H1 (cell line): ENCODE measurements at regions not wholly inside any gene's neighbourhood (a gene's known extent, or its start where the extent isn't known, plus 50 kb on each side); places are given as distances from the start of the nearest gene placed in this dataset.

Experiments used
- CTCF ChIA-PET: fragments of 300-600 bp; sonication (Branson Sonifier 250); formaldehyde crosslinking; loops from one replicate; lab custom pipeline; 2021; ENCODE audit not compliant: partially characterized antibody; lab: Charles Lee
- POLR2A ChIA-PET: fragments of 300-600 bp; sonication (Branson Sonifier 250); formaldehyde crosslinking; loops from one replicate; lab custom pipeline; 2021; ENCODE audit warnings: inconsistent platforms; ENCODE audit not compliant: partially characterized antibody; lab: Charles Lee
- DNase-seq, 2 experiments: peaks; one replicate each; pipeline versions ENCODE4 v3.0.0 to v3.0.0-alpha.2; 2010 to 2022; ENCODE audit warnings: low spot score in 2 of 2, low read depth in 1 of 2, mixed read lengths in 1 of 2
- FAIRE-seq: peaks from 2 replicates; lab custom pipeline; 2011; peaks lifted over from hg19 to GRCh38; lab: Jason Lieb, UNC
- H2AFZ ChIP-seq: 2 replicates; pipeline ENCODE4 v1.8.1; 2012; ENCODE audit warnings: low read length, inconsistent platforms
- H2AK5ac ChIP-seq: 2 replicates; pipeline ENCODE4 v1.6.1; 2013; ENCODE audit warnings: low read depth, low read length
- H2BK120ac ChIP-seq: replicated peaks from 2 replicates; pipeline ENCODE3; 2013; ENCODE audit warnings: low read depth, low read length, inconsistent platforms
- H2BK12ac ChIP-seq: 2 replicates; pipeline ENCODE4 v1.6.1; 2013; ENCODE audit warnings: low read depth, low read length
- H2BK15ac ChIP-seq: 2 replicates; pipeline ENCODE4 v1.6.1; 2013; ENCODE audit warnings: low read length
- H2BK20ac ChIP-seq: 2 replicates; pipeline ENCODE4 v1.6.1; 2013; ENCODE audit warnings: low read length
- H2BK5ac ChIP-seq: 2 replicates; pipeline ENCODE4 v1.6.1; 2013; ENCODE audit warnings: low read depth, low read length
- H3K14ac ChIP-seq: 2 replicates; pipeline ENCODE4 v1.6.1; 2013; ENCODE audit warnings: inconsistent platforms; ENCODE audit not compliant: insufficient read length
- H3K18ac ChIP-seq: 2 replicates; pipeline ENCODE4 v1.6.1; 2013; ENCODE audit warnings: low read length; ENCODE audit errors: extremely low read depth
- H3K23ac ChIP-seq: 2 replicates; pipeline ENCODE4 v1.6.1; 2013; ENCODE audit warnings: inconsistent platforms; ENCODE audit not compliant: insufficient read length
- H3K23me2 ChIP-seq: 2 replicates; pipeline ENCODE4 v1.6.1; 2013; ENCODE audit warnings: low read depth, low read length
- H3K27ac ChIP-seq: 2 replicates; pipeline ENCODE4 v1.6.1; 2011; ENCODE audit warnings: low read depth, low read length, inconsistent platforms
- H3K27me3 ChIP-seq, 4 experiments: replicated peaks in 1 of 4; 1 replicate in 1 of 4; 2 replicates in 3 of 4; pipeline versions ENCODE4 v1.6.1 to v1.8.1; 2011 to 2013; ENCODE audit warnings: low read length in 3 of 4, mild to moderate bottlenecking in 3 of 4, inconsistent platforms in 2 of 4, mixed read lengths in 2 of 4, moderate library complexity in 1 of 4; ENCODE audit not compliant: control insufficient read depth in 3 of 4, insufficient read depth in 3 of 4; ENCODE audit errors: extremely low read depth in 1 of 4
- H3K36me3 ChIP-seq, 4 experiments: 2 replicates each; pipeline versions ENCODE4 v1.6.1 to v1.8.1; 2011 to 2013; ENCODE audit warnings: mild to moderate bottlenecking in 4 of 4, low read length in 3 of 4, moderate library complexity in 2 of 4, control low read depth in 1 of 4, inconsistent platforms in 1 of 4; ENCODE audit not compliant: insufficient read depth in 4 of 4, control insufficient read depth in 2 of 4
- H3K4ac ChIP-seq: replicated peaks from 2 replicates; pipeline ENCODE3; 2013; ENCODE audit warnings: low read length, low read depth, mixed read lengths, inconsistent platforms; ENCODE audit not compliant: insufficient read length
- H3K4me1 ChIP-seq, 4 experiments: replicated peaks in 1 of 4; 1 replicate in 1 of 4; 2 replicates in 3 of 4; pipeline versions ENCODE4 v1.6.1 to v1.8.1; 2011 to 2013; ENCODE audit warnings: low read length in 3 of 4, inconsistent platforms in 2 of 4, mixed read lengths in 1 of 4; ENCODE audit not compliant: insufficient read depth in 4 of 4, control insufficient read depth in 3 of 4
- H3K4me2 ChIP-seq, 2 experiments: 2 replicates each; pipeline versions ENCODE4 v1.6.1 to v1.8.1; 2011 to 2013; ENCODE audit warnings: low read depth in 2 of 2, low read length in 2 of 2, control low read depth in 1 of 2, inconsistent platforms in 1 of 2, mild to moderate bottlenecking in 1 of 2; ENCODE audit not compliant: insufficient read depth in 1 of 2
- H3K4me3 ChIP-seq, 4 experiments: fragments of 200-600, 300-600 bp in 1 of 4; sonication (generic), shearing (Covaris generic), sonication (Bioruptor Twin) in 1 of 4; 2 replicates each; pipeline versions ENCODE4 v1.5.1 to v1.8.1; 2011 to 2016; ENCODE audit warnings: low read length in 4 of 4, low read depth in 3 of 4, control low read depth in 2 of 4, inconsistent platforms in 2 of 4, mild to moderate bottlenecking in 2 of 4, mixed read lengths in 1 of 4, moderate library complexity in 1 of 4; ENCODE audit not compliant: insufficient read depth in 2 of 4; ENCODE audit errors: extremely low read depth in 1 of 4
- H3K56ac ChIP-seq: replicated peaks from 2 replicates; pipeline ENCODE3; 2013; ENCODE audit warnings: low read depth, mild to moderate bottlenecking, mixed read lengths, low read length, inconsistent platforms; ENCODE audit not compliant: insufficient read length
- H3K79me1 ChIP-seq: 2 replicates; pipeline ENCODE4 v1.6.1; 2013; ENCODE audit warnings: low read depth, low read length, control low read depth
- H3K79me2 ChIP-seq, 2 experiments: 2 replicates each; pipeline versions ENCODE4 v1.6.1 to v1.8.1; 2012 to 2013; ENCODE audit warnings: low read length in 2 of 2, mild to moderate bottlenecking in 2 of 2, inconsistent platforms in 1 of 2; ENCODE audit not compliant: insufficient read depth in 2 of 2, control insufficient read depth in 1 of 2
- H3K9ac ChIP-seq, 4 experiments: replicated peaks in 1 of 4; 1 replicate in 1 of 4; 2 replicates in 3 of 4; pipeline versions ENCODE4 v1.6.1 to v1.8.1; 2011 to 2013; ENCODE audit warnings: low read depth in 3 of 4, low read length in 3 of 4, control low read depth in 2 of 4, mild to moderate bottlenecking in 2 of 4, moderate library complexity in 2 of 4, inconsistent platforms in 1 of 4; ENCODE audit errors: extremely low read depth in 1 of 4
- H3K9me3 ChIP-seq, 2 experiments: 2 replicates each; pipeline versions ENCODE4 v1.6.1 to v1.8.1; 2012 to 2013; ENCODE audit warnings: mild to moderate bottlenecking in 2 of 2, moderate library complexity in 2 of 2, control low read depth in 1 of 2, inconsistent platforms in 1 of 2, low read depth in 1 of 2, low read length in 1 of 2, mixed read lengths in 1 of 2; ENCODE audit not compliant: insufficient read depth in 2 of 2
- H4K20me1 ChIP-seq, 2 experiments: replicated peaks in 1 of 2; 2 replicates each; pipeline versions ENCODE3 to v1.8.1; 2011 to 2013; ENCODE audit warnings: inconsistent platforms in 2 of 2, low read length in 2 of 2, mild to moderate bottlenecking in 1 of 2; ENCODE audit not compliant: insufficient read depth in 2 of 2, control insufficient read depth in 1 of 2
- H4K5ac ChIP-seq: 2 replicates; pipeline ENCODE4 v1.6.1; 2013; ENCODE audit warnings: low read length, low read depth, mixed read lengths, inconsistent platforms; ENCODE audit not compliant: insufficient read length
- H4K8ac ChIP-seq: 2 replicates; pipeline ENCODE4 v1.8.0; 2013; ENCODE audit warnings: mild to moderate bottlenecking, moderate library complexity, low read length, inconsistent platforms; ENCODE audit not compliant: insufficient read depth; ENCODE audit errors: extremely low read depth
- H4K91ac ChIP-seq: replicated peaks from 2 replicates; pipeline ENCODE3; 2013; ENCODE audit warnings: low read length, mixed read lengths, inconsistent platforms; ENCODE audit not compliant: insufficient read length
- BCL11A ChIP-seq, 2 experiments: IDR thresholded peaks; one replicate each; pipeline ENCODE4 v1.6.1; 2011; ENCODE audit warnings: low read depth in 2 of 2, low read length in 2 of 2, mild to moderate bottlenecking in 2 of 2
- E2F6 ChIP-seq: IDR thresholded peaks from 2 replicates; pipeline ENCODE4 v1.6.1; 2012; ENCODE audit warnings: inconsistent platforms
- EGR1 ChIP-seq: IDR thresholded peaks from 2 replicates; pipeline ENCODE4 v1.6.1; 2011; ENCODE audit warnings: low read depth, low read length, borderline replicate concordance
- FOSL1 ChIP-seq: IDR thresholded peaks from 2 replicates; pipeline ENCODE4 v1.6.1; 2011; ENCODE audit warnings: mild to moderate bottlenecking, low read depth, low read length, moderate library complexity; ENCODE audit not compliant: insufficient read depth
- GTF2F1 ChIP-seq: IDR thresholded peaks from 2 replicates; pipeline ENCODE4 v1.6.1; 2012; ENCODE audit warnings: low read depth, low read length, improper control_type of control experiment, borderline replicate concordance
- KDM1A ChIP-seq: fragments of 200-600, 300-600 bp; sonication (generic); IDR thresholded peaks from 2 replicates; pipeline ENCODE4 v1.7.1; 2016; ENCODE audit warnings: mild to moderate bottlenecking, low read length, borderline replicate concordance
- MAFK ChIP-seq: IDR thresholded peaks from 2 replicates; pipeline ENCODE4 v1.6.1; 2012; ENCODE audit warnings: low read depth, mild to moderate bottlenecking, improper control_type of control experiment, low read length
- POLR2A ChIP-seq, 2 experiments: IDR thresholded peaks; 1 replicate in 1 of 2; 2 replicates in 1 of 2; pipeline ENCODE4 v1.6.1; 2011; ENCODE audit warnings: low read depth in 2 of 2, low read length in 2 of 2, mild to moderate bottlenecking in 2 of 2; ENCODE audit errors: control extremely low read depth in 1 of 2
- SAP30 ChIP-seq: fragments of 300-600 bp; sonication (generic); IDR thresholded peaks from 2 replicates; pipeline ENCODE4 v1.7.1; 2012; ENCODE audit warnings: low read length, moderate library complexity, mild to moderate bottlenecking, inconsistent platforms; ENCODE audit not compliant: insufficient read depth, insufficient replicate concordance
- SIRT6 ChIP-seq: IDR thresholded peaks from one replicate; pipeline ENCODE4 v1.7.1; 2012; ENCODE audit warnings: low read length, inconsistent platforms
- SP1 ChIP-seq: IDR thresholded peaks from 2 replicates; pipeline ENCODE4 v1.6.1; 2011; ENCODE audit warnings: low read depth, low read length
- SP2 ChIP-seq: IDR thresholded peaks from 2 replicates; pipeline ENCODE4 v1.6.1; 2012; ENCODE audit warnings: mild to moderate bottlenecking, low read length, inconsistent platforms
- SP4 ChIP-seq: IDR thresholded peaks from 2 replicates; pipeline ENCODE4 v1.6.1; 2012; ENCODE audit warnings: low read length, inconsistent platforms
- TCF12 ChIP-seq: IDR thresholded peaks from 2 replicates; pipeline ENCODE4 v1.6.1; 2011; ENCODE audit warnings: low read depth, mild to moderate bottlenecking, low read length
- WGBS, 2 experiments: shearing (Covaris generic) in 1 of 2; methylation state at CpG; one replicate each; pipeline versions ENCODE4 v1.1.6 to v1.1.7; 2013 to 2015; ENCODE audit warnings: low lambda C conversion rate in 2 of 2, mixed read lengths in 2 of 2, inconsistent platforms in 1 of 2, low coverage in 1 of 2, missing lambda C conversion rate in 1 of 2; ENCODE audit not compliant: insufficient replicate concordance in 2 of 2, insufficient coverage in 1 of 2, insufficient read length in 1 of 2; ENCODE audit errors: extremely low coverage in 1 of 2, missing lambda C conversion rate in 1 of 2; 5-methylcytosine and 5-hydroxymethylcytosine counted together

DNA sequence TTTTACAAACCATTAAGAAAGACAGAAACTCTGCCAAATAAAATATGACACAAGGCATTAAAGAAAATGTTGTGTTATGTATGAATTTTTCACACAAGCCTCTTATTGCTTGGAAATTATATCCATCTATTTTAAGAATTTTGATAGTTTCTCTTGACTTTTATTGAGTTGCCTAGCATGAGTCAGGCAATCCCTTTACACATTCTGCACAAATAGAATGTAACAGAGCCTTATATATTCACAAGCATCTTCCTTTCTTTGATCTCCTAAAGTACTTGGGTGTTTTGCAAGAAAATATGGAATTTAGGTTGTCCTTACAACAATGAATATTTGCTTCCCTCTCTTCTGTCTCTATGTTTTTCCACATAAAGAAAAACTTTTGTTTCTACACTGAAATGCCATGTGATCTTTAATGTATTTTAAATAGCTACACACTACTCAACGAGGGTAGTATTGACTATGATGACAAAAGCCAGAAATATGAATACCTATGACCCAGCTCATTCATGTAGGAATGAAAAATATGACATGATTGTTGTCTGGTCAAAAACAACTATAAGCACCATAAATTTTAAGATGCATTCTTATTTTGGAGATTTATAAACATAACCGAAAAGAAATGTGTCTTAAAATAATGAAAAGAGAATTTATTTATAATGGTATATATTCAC is 398.8 kb downstream of the GUCY1A2 start:
- no peak overlapping the region for H2BK5ac ChIP-seq
- TF ChIP-seq MAFK (no peak), KDM1A (no peak), EGR1 (no peak), SIRT6 (no peak), E2F6 (no peak), POLR2A (IDR thresholded peaks at IDR 0.05; ENCODE audit: control extremely low read depth in 1 of 2, low read depth in 2 of 2, low read length in 2 of 2) (no peak), SP4 (no peak), FOSL1 (no peak), SP1 (no peak), GTF2F1 (no peak), SP2 (no peak), TCF12 (no peak), BCL11A (IDR thresholded peaks at IDR 0.05; ENCODE audit: low read depth in 2 of 2, low read length in 2 of 2) (no peak), SAP30 (no peak)
- H3K23ac ChIP-seq, result no peak overlapping the region
- no peak overlapping the region for H3K4me3 ChIP-seq
- no peak overlapping the region for H2AK5ac ChIP-seq
- no peak overlapping the region for H2BK120ac ChIP-seq
- H3K18ac ChIP-seq, result no peak overlapping the region
- FAIRE-seq (no peak), DNase-seq (no peak)
- H3K4me1 ChIP-seq, result no peaks in the 10 kb centered on the region
- H3K36me3 ChIP-seq, result no peaks in the 10 kb centered on the region
- no peak overlapping the region for H3K56ac ChIP-seq
- H4K5ac ChIP-seq, result no peak overlapping the region
- H3K79me2 ChIP-seq, result no peaks in the 10 kb centered on the region
- CTCF ChIA-PET, result interaction anchor here (0.6 to 0.7 kb wide), 4 partner anchors 10 to 756 kb away, joined by 3 read pairs; no protein-coding TSS in a partner anchor
- H4K8ac ChIP-seq, result no peak overlapping the region
- H2BK20ac ChIP-seq, result no peak overlapping the region
- POLR2A ChIA-PET, result no interaction called here
- H3K4me2 ChIP-seq, result no peak overlapping the region
- H3K9me3 ChIP-seq, result no peaks in the 10 kb centered on the region
- no peaks in the 10 kb centered on the region for H3K23me2 ChIP-seq
- H3K27ac ChIP-seq, result no peak overlapping the region
- no peak overlapping the region for H2BK15ac ChIP-seq
- H4K20me1 ChIP-seq, result no peaks in the 10 kb centered on the region
- no peak overlapping the region for H2AFZ ChIP-seq
- no peaks in the 10 kb centered on the region for H3K79me1 ChIP-seq
- no peak overlapping the region for H2BK12ac ChIP-seq
- H3K9ac ChIP-seq, result no peak overlapping the region
- 87% methylated on average over 2 of the region's 2 CpGs; no CpG with 5 or more reads in 1 of the 2 experiments for WGBS, 2 experiments
- H3K27me3 ChIP-seq, result no peaks in the 10 kb centered on the region
- H3K14ac ChIP-seq, result no peak overlapping the region
- no peak overlapping the region for H3K4ac ChIP-seq
- no peak overlapping the region for H4K91ac ChIP-seq
